ENCODE measurements at regions not wholly inside any gene's neighbourhood (a gene's known extent, or its start where the extent isn't known, plus 50 kb on each side); places are given as distances from the start of the nearest gene placed in this dataset.

DNA sequence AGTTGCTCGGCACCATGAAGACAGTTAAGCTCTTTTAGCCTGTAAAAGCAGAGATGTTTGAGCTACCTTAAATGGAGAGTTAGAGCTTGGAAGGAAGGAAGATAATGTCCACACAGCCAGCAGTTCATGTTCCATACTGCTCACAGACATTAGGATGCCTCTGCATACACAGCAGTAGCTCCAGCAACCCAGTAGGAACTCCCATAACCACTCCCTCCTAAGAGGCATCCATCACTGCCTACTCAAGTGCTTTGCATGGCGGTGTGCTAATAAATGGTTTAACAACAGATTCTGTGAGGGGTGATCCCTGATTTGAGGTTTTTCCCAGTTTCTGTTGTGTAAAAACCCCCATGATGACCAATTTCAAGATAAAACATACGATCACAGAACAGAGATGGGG lies 286.4 kb downstream of the HACE1 start:
- Histone ChIP-seq H4K20me1 (no peaks in the 10 kb centered on the region), H3K4me2 (no peak overlapping the region), H3K4me3 (no peak overlapping the region), H3K27me3 (no peaks in the 10 kb centered on the region), H3K4me1 (no peaks in the 10 kb centered on the region), H3K36me3 (no peaks in the 10 kb centered on the region), H3K9me3 (replicated peaks in 1 of 11) (no peaks in the 10 kb centered on the region; a peak in 1 of 22 replicates), H3K9ac (no peak overlapping the region), H3K27ac (no peak overlapping the region)
- no peak for TF ChIP-seq Cebpa-rat (IDR thresholded peaks at IDR 0.05)

DNA sequence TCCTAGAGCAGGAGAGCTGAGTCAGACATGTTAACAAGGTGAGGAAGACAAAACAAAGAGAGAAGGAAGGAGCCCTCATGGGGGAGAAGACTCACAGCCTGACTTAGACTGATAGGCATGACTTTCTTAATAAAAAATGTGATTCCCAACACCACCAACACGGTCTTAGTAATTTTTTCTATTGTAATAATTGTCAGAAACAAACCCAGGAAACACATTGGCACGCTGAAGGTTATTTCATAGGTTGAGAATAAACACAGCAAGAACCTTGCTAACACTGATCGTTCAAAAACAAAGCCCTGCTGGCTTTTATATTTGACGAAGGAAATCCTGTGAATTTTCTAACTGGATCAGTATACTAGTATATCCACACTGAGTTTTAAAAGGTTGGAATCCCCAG lies 286.8 kb downstream of the HACE1 start:
- TF ChIP-seq Cebpa-rat (IDR thresholded peaks at IDR 0.05) = no peak
- H3K4me3 ChIP-seq = no peak overlapping the region
- H3K4me2 ChIP-seq = no peak overlapping the region
- no peaks in the 10 kb centered on the region for H4K20me1 ChIP-seq
- no peaks in the 10 kb centered on the region for H3K27me3 ChIP-seq
- H3K4me1 ChIP-seq = no peaks in the 10 kb centered on the region
- no peaks in the 10 kb centered on the region for H3K36me3 ChIP-seq
- H3K9me3 ChIP-seq (replicated peaks in 1 of 11) = no peaks in the 10 kb centered on the region; a peak in 1 of 22 replicates
- no peak overlapping the region for H3K9ac ChIP-seq
- no peak overlapping the region for H3K27ac ChIP-seq

DNA sequence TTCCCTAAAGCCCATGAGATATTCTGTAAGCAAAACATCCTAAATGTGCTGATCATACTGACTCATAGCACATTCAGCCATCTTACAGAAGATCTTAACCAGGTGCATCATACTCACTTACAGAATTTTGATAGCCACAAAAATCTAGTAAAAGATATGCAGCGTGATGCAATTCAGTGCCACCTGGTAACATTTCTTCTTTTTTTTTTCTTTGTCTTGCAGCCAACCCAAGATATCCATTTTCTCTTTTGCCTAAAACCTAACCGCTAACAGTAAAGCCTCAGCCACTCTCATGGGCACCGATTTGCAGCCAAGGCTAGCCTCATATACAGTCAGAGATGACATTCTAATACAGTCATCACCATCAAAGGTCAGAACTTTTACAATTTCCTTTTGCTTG lies 293.3 kb downstream of the HACE1 start:
- H3K9me3 ChIP-seq (replicated peaks in 1 of 11) = no peaks in the 10 kb centered on the region; a peak in 1 of 22 replicates
- TF ChIP-seq Cebpa-rat (IDR thresholded peaks at IDR 0.05) = no peak
- H4K20me1 ChIP-seq = no peaks in the 10 kb centered on the region

DNA sequence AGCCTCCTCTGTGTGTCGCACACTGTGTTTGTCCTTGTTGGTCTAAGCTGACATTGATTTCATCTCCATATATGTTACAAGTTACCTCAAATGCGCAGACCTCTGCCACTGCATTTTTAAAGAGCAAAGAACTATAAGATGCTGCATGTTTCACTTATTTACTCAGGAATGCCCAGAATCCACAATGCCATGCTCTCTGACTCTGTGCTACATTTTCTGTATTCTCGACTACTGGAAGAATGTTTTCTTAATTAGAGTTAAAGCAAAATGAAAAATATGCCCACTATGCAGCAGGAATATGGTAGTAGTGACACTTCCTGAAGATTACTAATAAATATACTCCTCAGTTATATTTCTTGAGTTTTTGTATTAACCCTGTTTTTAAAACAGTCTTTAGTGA lies 296.4 kb downstream of the HACE1 start:
- no peak overlapping the region for H3K4me3 ChIP-seq
- TF ChIP-seq Cebpa-rat (IDR thresholded peaks at IDR 0.05) = no peak
- no peak overlapping the region for H3K9ac ChIP-seq
- no peaks in the 10 kb centered on the region for H3K9me3 ChIP-seq (replicated peaks in 1 of 11)
- peaks cover 0 to 6% (median 0%) of the 10 kb centered on the region in 10 experiments; a peak in 4 of 20 replicates for H3K4me1 ChIP-seq
- no peaks in the 10 kb centered on the region for H3K27me3 ChIP-seq
- H3K27ac ChIP-seq = no peak overlapping the region
- no peak overlapping the region for H3K4me2 ChIP-seq
- H4K20me1 ChIP-seq = no peaks in the 10 kb centered on the region
- no peaks in the 10 kb centered on the region for H3K36me3 ChIP-seq

More for the DNA sequence above, 293.3 kb downstream of the HACE1 start:
- no peak overlapping the region for H3K4me2 ChIP-seq
- no peak overlapping the region for H3K4me3 ChIP-seq
- no peaks in the 10 kb centered on the region for H3K36me3 ChIP-seq
- H3K27ac ChIP-seq = no peak overlapping the region
- H3K9ac ChIP-seq = no peak overlapping the region
- no peaks in the 10 kb centered on the region for H3K27me3 ChIP-seq
- H3K4me1 ChIP-seq = peaks cover 0 to 6% (median 0%) of the 10 kb centered on the region in 10 experiments; a peak in 4 of 20 replicates

DNA sequence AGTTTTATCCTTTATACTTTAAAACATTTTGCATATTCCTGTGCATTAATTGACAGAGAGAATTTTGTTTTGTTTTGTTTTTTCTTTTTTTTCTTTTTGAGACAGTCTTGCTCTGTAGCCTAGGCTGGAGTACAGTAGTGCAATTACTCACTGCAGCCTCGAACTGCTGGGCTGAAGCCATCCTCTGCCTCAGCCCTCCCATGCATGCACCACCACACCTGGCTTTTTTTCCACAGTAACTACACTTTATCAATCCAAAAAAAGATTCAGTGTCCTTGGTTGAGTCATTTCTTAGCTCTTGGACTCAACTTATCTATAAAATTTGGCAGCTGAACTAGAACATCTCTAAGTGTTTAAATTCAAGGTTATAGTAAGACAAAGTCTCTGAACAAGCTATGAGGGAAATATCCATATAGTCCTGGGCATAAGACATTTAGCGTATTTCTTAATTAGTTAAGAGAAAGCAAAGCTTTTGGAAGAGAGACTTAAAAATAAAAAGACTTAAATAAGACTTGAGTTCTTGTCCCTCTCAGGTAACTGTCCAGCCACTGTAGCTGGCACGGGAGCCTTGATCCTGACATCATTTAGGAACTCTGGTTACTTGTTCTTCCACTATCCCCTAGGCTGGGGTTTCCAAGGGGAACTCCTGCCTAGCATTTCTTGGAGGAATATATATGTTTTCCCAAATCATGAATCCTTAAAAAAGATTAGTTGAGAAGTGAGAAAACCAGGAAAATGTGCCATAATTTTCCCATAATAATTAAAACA lies 300.1 kb downstream of the HACE1 start:
- Histone ChIP-seq H3K36me3 (no peaks in the 10 kb centered on the region), H3K27ac (no peak overlapping the region), H3K4me1 (no peaks in the 10 kb centered on the region), H3K4me2 (no peak overlapping the region), H3K9me3 (replicated peaks in 1 of 11) (no peaks in the 10 kb centered on the region), H3K9ac (no peak overlapping the region), H3K4me3 (no peak overlapping the region), H3K27me3 (no peaks in the 10 kb centered on the region), H4K20me1 (no peaks in the 10 kb centered on the region)
- TF ChIP-seq Cebpa-rat (IDR thresholded peaks at IDR 0.05) = no peak

DNA sequence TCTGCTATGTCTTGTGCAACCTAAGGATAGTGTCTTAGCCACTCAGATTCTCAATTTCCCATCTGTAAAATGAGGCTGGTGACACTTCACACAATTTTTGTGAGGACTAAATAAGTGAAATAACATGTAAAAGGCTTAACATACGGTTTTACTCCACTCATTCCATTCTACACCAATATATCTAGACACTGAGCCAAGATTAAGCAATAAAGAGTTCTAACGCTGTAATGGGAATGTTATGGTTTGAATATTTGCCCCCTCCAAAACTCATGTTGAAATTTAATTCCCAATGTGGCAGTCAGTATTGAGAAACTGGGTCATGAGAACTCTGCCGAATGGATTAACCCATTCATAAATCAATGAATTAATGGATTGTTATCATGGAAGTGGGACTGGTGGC lies 301.0 kb downstream of the HACE1 start:
- no peaks in the 10 kb centered on the region for H3K27me3 ChIP-seq
- TF ChIP-seq Cebpa-rat (IDR thresholded peaks at IDR 0.05) = no peak

DNA sequence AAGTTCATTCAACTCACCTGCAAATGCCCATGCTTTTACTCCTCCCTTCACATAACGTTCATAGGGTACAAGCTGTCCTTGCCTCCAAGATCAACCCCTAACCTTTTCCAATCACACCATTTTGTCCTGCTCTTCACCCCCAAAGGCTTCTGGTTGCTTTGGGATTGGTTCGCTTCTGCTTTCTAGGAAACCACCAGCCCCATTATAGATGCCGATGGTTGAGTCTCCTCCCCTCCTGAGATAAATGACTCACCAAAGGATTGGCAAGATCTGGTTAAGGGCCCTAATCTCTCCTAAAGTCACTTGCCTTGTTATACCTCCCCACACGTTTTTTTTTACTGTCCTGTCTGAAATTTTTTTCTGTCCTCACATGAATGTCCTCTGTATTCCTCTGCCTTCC lies 311.4 kb downstream of the HACE1 start:
- Histone ChIP-seq H4K20me1 (no peaks in the 10 kb centered on the region), H3K4me3 (no peak overlapping the region), H3K27me3 (no peaks in the 10 kb centered on the region), H3K36me3 (no peaks in the 10 kb centered on the region), H3K27ac (no peak overlapping the region), H3K4me1 (no peaks in the 10 kb centered on the region), H3K9ac (no peak overlapping the region), H3K9me3 (replicated peaks in 1 of 11) (no peaks in the 10 kb centered on the region), H3K4me2 (no peak overlapping the region)
- no peak for TF ChIP-seq Cebpa-rat (IDR thresholded peaks at IDR 0.05)

More for the DNA sequence above, 301.0 kb downstream of the HACE1 start:
- H3K4me1 ChIP-seq = no peaks in the 10 kb centered on the region
- H3K9me3 ChIP-seq (replicated peaks in 1 of 11) = no peaks in the 10 kb centered on the region
- H4K20me1 ChIP-seq = no peaks in the 10 kb centered on the region
- H3K27ac ChIP-seq = no peak overlapping the region
- no peaks in the 10 kb centered on the region for H3K36me3 ChIP-seq
- H3K4me3 ChIP-seq = no peak overlapping the region
- no peak overlapping the region for H3K4me2 ChIP-seq
- no peak overlapping the region for H3K9ac ChIP-seq

GRCh38 chr6:104541411-104541810 lies 318.3 kb downstream of the HACE1 start:
- Histone ChIP-seq H3K27ac (peak overlapping the region in 3 of 11 experiments; percentile 39 to 43 (median 43); a peak in 5 of 22 replicates), H3K27me3 (no peaks in the 10 kb centered on the region), H4K20me1 (no peaks in the 10 kb centered on the region), H3K9ac (no peak overlapping the region), H3K4me1 (peaks cover 0 to 34% (median 3%) of the 10 kb centered on the region in 10 experiments; a peak in 10 of 20 replicates), H3K36me3 (no peaks in the 10 kb centered on the region), H3K9me3 (replicated peaks in 1 of 11) (no peaks in the 10 kb centered on the region), H3K4me3 (no peak overlapping the region), H3K4me2 (peak overlapping the region in 5 of 11 experiments; percentile 26 to 70 (median 60); a peak in 9 of 22 replicates)
- no peak for TF ChIP-seq Cebpa-rat (IDR thresholded peaks at IDR 0.05)

DNA sequence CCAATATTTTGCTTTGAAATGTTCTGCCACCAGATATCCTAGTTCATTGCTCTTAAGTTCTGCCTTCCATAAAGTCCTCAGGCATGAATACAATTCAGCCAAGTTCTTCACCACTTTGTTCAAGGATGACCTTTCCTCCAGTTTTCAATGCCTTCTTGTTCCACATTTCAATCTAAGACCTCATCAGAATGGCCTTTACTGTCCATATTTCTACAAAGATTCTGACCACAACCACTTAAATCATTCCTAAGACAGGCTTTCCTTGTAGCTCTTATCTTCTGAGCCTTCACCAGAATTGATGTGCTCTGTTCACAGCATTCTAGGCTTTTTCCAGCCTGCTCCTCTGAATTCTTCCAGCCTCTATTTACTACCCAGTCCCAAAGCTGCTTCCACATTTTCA lies 319.0 kb downstream of the HACE1 start:
- H3K27me3 ChIP-seq = no peaks in the 10 kb centered on the region

GRCh38 chr6:104539173-104539572 lies 320.5 kb downstream of the HACE1 start:
- Histone ChIP-seq H3K9ac (no peak overlapping the region), H3K27me3 (no peaks in the 10 kb centered on the region), H3K4me2 (no peak overlapping the region), H3K9me3 (replicated peaks in 1 of 11) (no peaks in the 10 kb centered on the region), H3K36me3 (no peaks in the 10 kb centered on the region), H4K20me1 (no peaks in the 10 kb centered on the region), H3K4me1 (peaks cover 0 to 34% (median 3%) of the 10 kb centered on the region in 10 experiments; a peak in 10 of 20 replicates), H3K27ac (no peak overlapping the region), H3K4me3 (no peak overlapping the region)
- no peak for TF ChIP-seq Cebpa-rat (IDR thresholded peaks at IDR 0.05)

More for the DNA sequence above, 319.0 kb downstream of the HACE1 start:
- peaks cover 0 to 34% (median 3%) of the 10 kb centered on the region in 10 experiments; a peak in 10 of 20 replicates for H3K4me1 ChIP-seq
- peak overlapping the region in 3 of 11 experiments; percentile 60 to 70 (median 63); a peak in 6 of 22 replicates for H3K4me2 ChIP-seq
- H3K4me3 ChIP-seq = no peak overlapping the region
- no peaks in the 10 kb centered on the region for H3K36me3 ChIP-seq
- H3K9me3 ChIP-seq (replicated peaks in 1 of 11) = no peaks in the 10 kb centered on the region
- H3K9ac ChIP-seq = no peak overlapping the region
- H4K20me1 ChIP-seq = no peaks in the 10 kb centered on the region
- H3K27ac ChIP-seq = peak overlapping the region in 3 of 11 experiments; percentile 39 to 43 (median 43); a peak in 5 of 22 replicates
- no peak for TF ChIP-seq Cebpa-rat (IDR thresholded peaks at IDR 0.05)

Data from BLaER1 treated with 17β-estradiol and CSF1 and Interleukin-3, amounts not matched to agents 10 nM and 100 nM (cell line).